ENCODE measurements at regions not wholly inside any gene's neighbourhood (a gene's known extent, or its start where the extent isn't known, plus 50 kb on each side); places are given as distances from the start of the nearest gene placed in this dataset.

- TF ChIP-seq POLR2AphosphoS5 (IDR thresholded peaks at IDR 0.05; ENCODE audit: low read depth) (no peak), GABPA (IDR thresholded peaks at IDR 0.05; ENCODE audit: low read depth) (no peak)
Measured at GRCh38 chr5:158010831-158011230, 151.9 kb upstream of the CLINT1 start.

Measured in HL-60 (cell line).